Activated naive CD8-positive, alpha-beta T cell (primary cell): ENCODE measurements at regions not wholly inside any gene's neighbourhood (a gene's known extent, or its start where the extent isn't known, plus 50 kb on each side); places are given as distances from the start of the nearest gene placed in this dataset.

ENCODE experiments used
- H3K27ac Mint-ChIP-seq: one replicate; pipeline ENCODE4 v1.8.0; 2021; ENCODE audit warnings: mixed read lengths
- H3K27me3 Mint-ChIP-seq: one replicate; pipeline ENCODE4 v1.8.0; 2021; ENCODE audit warnings: mixed read lengths
- H3K36me3 Mint-ChIP-seq: one replicate; pipeline ENCODE4 v1.8.0; 2021; ENCODE audit warnings: mixed read lengths
- H3K4me1 Mint-ChIP-seq: one replicate; pipeline ENCODE4 v1.8.0; 2021; ENCODE audit warnings: low read depth, mixed read lengths
- H3K4me3 Mint-ChIP-seq: one replicate; pipeline ENCODE4 v1.8.0; 2021; ENCODE audit warnings: mild to moderate bottlenecking, mixed read lengths
- H3K9me3 Mint-ChIP-seq: one replicate; pipeline ENCODE4 v1.8.0; 2021; ENCODE audit warnings: low read depth, mixed read lengths

- Mint-ChIP-seq H3K9me3 (no peaks in the 10 kb centered on the region), H3K36me3 (no peaks in the 10 kb centered on the region), H3K27me3 (peaks cover 8% of the 10 kb centered on the region), H3K4me3 (no peak overlapping the region), H3K27ac (no peak overlapping the region), H3K4me1 (no peaks in the 10 kb centered on the region)
These were observed 103.0 kb upstream of the TAPT1 start for GRCh38 chr4:16329125-16329796.

GRCh38 chr4:16322183-16322582 lies 95.9 kb upstream of the TAPT1 start:
- H3K27ac Mint-ChIP-seq: no peak overlapping the region
- H3K4me3 Mint-ChIP-seq: no peak overlapping the region
- no peaks in the 10 kb centered on the region for H3K36me3 Mint-ChIP-seq
- peaks cover 5% of the 10 kb centered on the region for H3K9me3 Mint-ChIP-seq
- peaks cover 4% of the 10 kb centered on the region for H3K27me3 Mint-ChIP-seq
- no peaks in the 10 kb centered on the region for H3K4me1 Mint-ChIP-seq

- H3K4me1 Mint-ChIP-seq: no peaks in the 10 kb centered on the region
- no peaks in the 10 kb centered on the region for H3K36me3 Mint-ChIP-seq
- H3K27ac Mint-ChIP-seq: no peak overlapping the region
- H3K9me3 Mint-ChIP-seq: no peaks in the 10 kb centered on the region
- H3K27me3 Mint-ChIP-seq: peaks cover 1% of the 10 kb centered on the region
- no peak overlapping the region for H3K4me3 Mint-ChIP-seq
These were observed 89.2 kb upstream of the TAPT1 start for GRCh38 chr4:16315456-16315855.

GRCh38 chr4:16310606-16311005 lies 84.3 kb upstream of the TAPT1 start:
- H3K4me3 Mint-ChIP-seq: no peak overlapping the region
- H3K36me3 Mint-ChIP-seq: no peaks in the 10 kb centered on the region
- no peaks in the 10 kb centered on the region for H3K4me1 Mint-ChIP-seq
- peaks cover 5% of the 10 kb centered on the region for H3K27me3 Mint-ChIP-seq
- H3K27ac Mint-ChIP-seq: no peak overlapping the region
- H3K9me3 Mint-ChIP-seq: no peaks in the 10 kb centered on the region

- Mint-ChIP-seq H3K36me3 (no peaks in the 10 kb centered on the region), H3K27ac (no peak overlapping the region), H3K4me3 (no peak overlapping the region), H3K9me3 (no peaks in the 10 kb centered on the region), H3K4me1 (no peaks in the 10 kb centered on the region), H3K27me3 (peaks cover 4% of the 10 kb centered on the region)
These were observed 76.4 kb upstream of the TAPT1 start for GRCh38 chr4:16302648-16303047.

- H3K36me3 Mint-ChIP-seq: no peaks in the 10 kb centered on the region
- H3K9me3 Mint-ChIP-seq: no peaks in the 10 kb centered on the region
- no peak overlapping the region for H3K27ac Mint-ChIP-seq
- peaks cover 9% of the 10 kb centered on the region for H3K27me3 Mint-ChIP-seq
- H3K4me3 Mint-ChIP-seq: no peak overlapping the region
- H3K4me1 Mint-ChIP-seq: no peaks in the 10 kb centered on the region
These were observed 70.7 kb upstream of the TAPT1 start for GRCh38 chr4:16297003-16297402.

- no peak overlapping the region for H3K4me3 Mint-ChIP-seq
- H3K9me3 Mint-ChIP-seq: no peaks in the 10 kb centered on the region
- peaks cover 15% of the 10 kb centered on the region for H3K27me3 Mint-ChIP-seq
- no peak overlapping the region for H3K27ac Mint-ChIP-seq
- peaks cover 4% of the 10 kb centered on the region for H3K4me1 Mint-ChIP-seq
- H3K36me3 Mint-ChIP-seq: no peaks in the 10 kb centered on the region
These were observed 68.2 kb upstream of the TAPT1 start for GRCh38 chr4:16294455-16294854.

- Mint-ChIP-seq H3K9me3 (no peaks in the 10 kb centered on the region), H3K4me3 (no peak overlapping the region), H3K27me3 (peaks cover 15% of the 10 kb centered on the region), H3K4me1 (peaks cover 4% of the 10 kb centered on the region), H3K27ac (no peak overlapping the region), H3K36me3 (no peaks in the 10 kb centered on the region)
These were observed 67.1 kb upstream of the TAPT1 start for GRCh38 chr4:16293210-16293838.

- no peak overlapping the region for H3K4me3 Mint-ChIP-seq
- H3K4me1 Mint-ChIP-seq: peaks cover 4% of the 10 kb centered on the region
- H3K27ac Mint-ChIP-seq: no peak overlapping the region
- H3K36me3 Mint-ChIP-seq: no peaks in the 10 kb centered on the region
- no peaks in the 10 kb centered on the region for H3K9me3 Mint-ChIP-seq
- peaks cover 18% of the 10 kb centered on the region for H3K27me3 Mint-ChIP-seq
These were observed 66.3 kb upstream of the TAPT1 start for GRCh38 chr4:16292585-16292984.

- Mint-ChIP-seq H3K4me1 (peaks cover 4% of the 10 kb centered on the region), H3K27me3 (peaks cover 15% of the 10 kb centered on the region), H3K9me3 (no peaks in the 10 kb centered on the region), H3K27ac (no peak overlapping the region), H3K4me3 (no peak overlapping the region), H3K36me3 (no peaks in the 10 kb centered on the region)
These were observed 64.6 kb upstream of the TAPT1 start for GRCh38 chr4:16290681-16291420.

GRCh38 chr4:16289897-16290554 lies 63.8 kb upstream of the TAPT1 start:
- Mint-ChIP-seq H3K27ac (no peak overlapping the region), H3K4me3 (peak overlapping the region; percentile 30), H3K36me3 (no peaks in the 10 kb centered on the region), H3K4me1 (peaks cover 4% of the 10 kb centered on the region), H3K27me3 (peaks cover 15% of the 10 kb centered on the region), H3K9me3 (peaks cover 2% of the 10 kb centered on the region)

GRCh38 chr4:16284050-16284449 lies 57.8 kb upstream of the TAPT1 start:
- H3K9me3 Mint-ChIP-seq: peaks cover 14% of the 10 kb centered on the region
- H3K27me3 Mint-ChIP-seq: peaks cover 17% of the 10 kb centered on the region
- H3K4me3 Mint-ChIP-seq: no peak overlapping the region
- no peaks in the 10 kb centered on the region for H3K4me1 Mint-ChIP-seq
- H3K36me3 Mint-ChIP-seq: peaks cover 10% of the 10 kb centered on the region
- H3K27ac Mint-ChIP-seq: no peak overlapping the region

- Mint-ChIP-seq H3K4me3 (no peak overlapping the region), H3K27ac (no peak overlapping the region), H3K4me1 (no peaks in the 10 kb centered on the region), H3K27me3 (peaks cover 14% of the 10 kb centered on the region), H3K36me3 (peaks cover 12% of the 10 kb centered on the region), H3K9me3 (peaks cover 7% of the 10 kb centered on the region)
These were observed 51.9 kb upstream of the TAPT1 start for GRCh38 chr4:16278178-16278577.
